HepG2 (cell line): ENCODE measurements at regions not wholly inside any gene's neighbourhood (a gene's known extent, or its start where the extent isn't known, plus 50 kb on each side); places are given as distances from the start of the nearest gene placed in this dataset.

ENCODE experiments used
- HNF4A ChIP-seq: sonication (generic); formaldehyde crosslinking; IDR thresholded peaks from 2 replicates; pipeline ENCODE4 v1.4.0; 2020; ENCODE audit warnings: missing genetic modification reagents
- POLR2A ChIP-seq, 2 experiments: IDR thresholded peaks; 2 replicates each; pipeline ENCODE4 v1.6.1; 2011; ENCODE audit warnings: low read depth in 2 of 2, low read length in 2 of 2, mild to moderate bottlenecking in 1 of 2, moderate library complexity in 1 of 2; ENCODE audit not compliant: insufficient read depth in 1 of 2
- SIX1 ChIP-seq: sonication (generic); formaldehyde crosslinking; IDR thresholded peaks from 2 replicates; pipeline ENCODE4 v1.4.0; 2020; ENCODE audit warnings: missing genetic modification reagents, borderline replicate concordance
- YY1 ChIP-seq: IDR thresholded peaks from 2 replicates; pipeline ENCODE4 v1.6.1; 2011; ENCODE audit warnings: low read length, low read depth, moderate library complexity, mild to moderate bottlenecking; ENCODE audit not compliant: insufficient read depth, insufficient replicate concordance
- ZIK1 ChIP-seq: sonication (generic); formaldehyde crosslinking; IDR thresholded peaks from 2 replicates; pipeline ENCODE4 v1.5.0; 2020; ENCODE audit warnings: mild to moderate bottlenecking, low read depth, missing genetic modification reagents, borderline replicate concordance
- ZNF329 ChIP-seq: sonication (generic); formaldehyde crosslinking; IDR thresholded peaks from 2 replicates; pipeline ENCODE4 v1.9.0; 2021; ENCODE audit warnings: low read depth, mild to moderate bottlenecking, missing genetic modification reagents
- TF ChIP-seq, protein P1 (sequence below): sonication (generic); formaldehyde crosslinking; IDR thresholded peaks from 2 replicates; pipeline ENCODE4 v1.8.0; 2022; ENCODE audit warnings: missing genetic modification reagents, mild to moderate bottlenecking, borderline replicate concordance
- TF ChIP-seq, protein P2 (sequence below): sonication (generic); formaldehyde crosslinking; IDR thresholded peaks from 2 replicates; pipeline ENCODE4 v1.5.0; 2020; ENCODE audit warnings: mild to moderate bottlenecking, missing genetic modification reagents

DNA sequence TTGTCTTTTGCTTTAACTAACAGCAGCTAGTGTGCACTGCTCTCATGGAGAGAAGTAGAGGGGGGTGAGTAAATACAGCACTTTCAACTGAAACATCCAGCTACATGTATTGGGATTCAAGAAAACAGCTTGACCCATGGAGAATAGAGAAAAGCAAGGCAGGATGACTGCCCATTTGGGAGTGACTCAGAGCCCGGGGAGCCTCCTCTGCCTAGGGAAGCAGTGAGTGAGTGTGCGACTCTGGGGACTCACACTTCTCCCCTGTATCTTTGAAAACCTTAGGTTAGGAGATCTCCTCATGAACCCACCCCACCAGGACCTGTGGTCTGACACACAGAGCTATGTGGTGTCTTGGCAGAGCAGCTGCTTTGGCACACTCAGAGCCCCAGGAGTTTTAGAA lies 82.0 kb upstream of the PTGFR start:
- TF ChIP-seq, protein P1, sequence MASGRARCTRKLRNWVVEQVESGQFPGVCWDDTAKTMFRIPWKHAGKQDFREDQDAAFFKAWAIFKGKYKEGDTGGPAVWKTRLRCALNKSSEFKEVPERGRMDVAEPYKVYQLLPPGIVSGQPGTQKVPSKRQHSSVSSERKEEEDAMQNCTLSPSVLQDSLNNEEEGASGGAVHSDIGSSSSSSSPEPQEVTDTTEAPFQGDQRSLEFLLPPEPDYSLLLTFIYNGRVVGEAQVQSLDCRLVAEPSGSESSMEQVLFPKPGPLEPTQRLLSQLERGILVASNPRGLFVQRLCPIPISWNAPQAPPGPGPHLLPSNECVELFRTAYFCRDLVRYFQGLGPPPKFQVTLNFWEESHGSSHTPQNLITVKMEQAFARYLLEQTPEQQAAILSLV (CRISPR knock-in tag): no peak
- TF ChIP-seq ZNF329 (no peak), ZIK1 (no peak), POLR2A (IDR thresholded peaks at IDR 0.05; ENCODE audit: insufficient read depth in 1 of 2, low read depth in 2 of 2, low read length in 2 of 2) (no peak), HNF4A (CRISPR knock-in tag) (no peak), YY1 (no peak), SIX1 (CRISPR knock-in tag) (no peak)
- TF ChIP-seq, protein P2, sequence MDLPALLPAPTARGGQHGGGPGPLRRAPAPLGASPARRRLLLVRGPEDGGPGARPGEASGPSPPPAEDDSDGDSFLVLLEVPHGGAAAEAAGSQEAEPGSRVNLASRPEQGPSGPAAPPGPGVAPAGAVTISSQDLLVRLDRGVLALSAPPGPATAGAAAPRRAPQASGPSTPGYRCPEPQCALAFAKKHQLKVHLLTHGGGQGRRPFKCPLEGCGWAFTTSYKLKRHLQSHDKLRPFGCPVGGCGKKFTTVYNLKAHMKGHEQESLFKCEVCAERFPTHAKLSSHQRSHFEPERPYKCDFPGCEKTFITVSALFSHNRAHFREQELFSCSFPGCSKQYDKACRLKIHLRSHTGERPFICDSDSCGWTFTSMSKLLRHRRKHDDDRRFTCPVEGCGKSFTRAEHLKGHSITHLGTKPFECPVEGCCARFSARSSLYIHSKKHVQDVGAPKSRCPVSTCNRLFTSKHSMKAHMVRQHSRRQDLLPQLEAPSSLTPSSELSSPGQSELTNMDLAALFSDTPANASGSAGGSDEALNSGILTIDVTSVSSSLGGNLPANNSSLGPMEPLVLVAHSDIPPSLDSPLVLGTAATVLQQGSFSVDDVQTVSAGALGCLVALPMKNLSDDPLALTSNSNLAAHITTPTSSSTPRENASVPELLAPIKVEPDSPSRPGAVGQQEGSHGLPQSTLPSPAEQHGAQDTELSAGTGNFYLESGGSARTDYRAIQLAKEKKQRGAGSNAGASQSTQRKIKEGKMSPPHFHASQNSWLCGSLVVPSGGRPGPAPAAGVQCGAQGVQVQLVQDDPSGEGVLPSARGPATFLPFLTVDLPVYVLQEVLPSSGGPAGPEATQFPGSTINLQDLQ (CRISPR knock-in tag): no peak
